ENCODE measurements at regions not wholly inside any gene's neighbourhood (a gene's known extent, or its start where the extent isn't known, plus 50 kb on each side); places are given as distances from the start of the nearest gene placed in this dataset.

GRCh38 chr9:20078246-20078645, 289.4 kb upstream of the SLC24A2 start:
- DNase-seq (no peak), ATAC-seq (ENCODE audit: low read depth) (no peak)
- Histone ChIP-seq H3K79me2 (ENCODE audit: control insufficient read depth, insufficient read depth, low read length) (no peaks in the 10 kb centered on the region), H3K9ac (ENCODE audit: low read length) (no peak overlapping the region), H3K4me3 (ENCODE audit: control extremely low read depth in 1 of 5, extremely low read depth in 1 of 5, insufficient read depth in 1 of 5, low read depth in 2 of 5, low read length in 4 of 5) (no peak overlapping the region), H3K36me3 (replicated peaks in 1 of 2; ENCODE audit: control extremely low read depth in 1 of 2, control insufficient read depth in 1 of 2, extremely low read depth in 1 of 2, insufficient read depth in 2 of 2, low read length in 1 of 2) (no peaks in the 10 kb centered on the region), H2AFZ (ENCODE audit: insufficient read depth, low read depth, low read length, poor library complexity, severe bottlenecking) (no peak overlapping the region), H4K20me1 (ENCODE audit: control insufficient read depth, insufficient read depth, low read length, poor library complexity, severe bottlenecking) (no peaks in the 10 kb centered on the region), H3K4me1 (ENCODE audit: control insufficient read depth in 2 of 2, insufficient read depth in 2 of 2, low read length in 2 of 2) (no peaks in the 10 kb centered on the region), H3K4me2 (replicated peaks; ENCODE audit: low read depth, low read length, poor library complexity, severe bottlenecking) (no peak overlapping the region), H3K27ac (ENCODE audit: low read length in 2 of 2) (no peak overlapping the region), H3K27me3 (replicated peaks in 1 of 4; ENCODE audit: control extremely low read depth in 1 of 4, control insufficient read depth in 3 of 4, insufficient read depth in 4 of 4, low read length in 3 of 4) (no peaks in the 10 kb centered on the region), H3K9me3 (ENCODE audit: control extremely low read depth in 1 of 3, control insufficient read depth in 2 of 3, insufficient read depth in 1 of 3, low read length in 2 of 3) (no peaks in the 10 kb centered on the region)
- Mint-ChIP-seq H3K4me3 (no peak overlapping the region), H3K4me1 (peaks cover 3% of the 10 kb centered on the region), H3K9me3 (ENCODE audit: insufficient read depth) (no peaks in the 10 kb centered on the region), H3K27me3 (no peaks in the 10 kb centered on the region), H3K27ac (no peak overlapping the region)
- POLR2A ChIA-PET: no interaction called here
- CTCF ChIA-PET: no interaction called here
- TF ChIP-seq EZH2 (IDR thresholded peaks at IDR 0.05; ENCODE audit: borderline replicate concordance, insufficient read depth, low read depth, low read length, poor library complexity, severe bottlenecking) (no peak), CTCF (IDR thresholded peaks at IDR 0.05) (no peak)
- intact Hi-C loops (cut with micrococcal nuclease): no loop called here

GRCh38 chr9:20074291-20074690, 285.5 kb upstream of the SLC24A2 start:
- Histone ChIP-seq H2AFZ (ENCODE audit: insufficient read depth, low read depth, low read length, poor library complexity, severe bottlenecking) (no peak overlapping the region), H3K79me2 (ENCODE audit: control insufficient read depth, insufficient read depth, low read length) (no peaks in the 10 kb centered on the region), H3K36me3 (replicated peaks in 1 of 2; ENCODE audit: control extremely low read depth in 1 of 2, control insufficient read depth in 1 of 2, extremely low read depth in 1 of 2, insufficient read depth in 2 of 2, low read length in 1 of 2) (no peaks in the 10 kb centered on the region), H3K9ac (ENCODE audit: low read length) (no peak overlapping the region), H3K27me3 (replicated peaks in 1 of 4; ENCODE audit: control extremely low read depth in 1 of 4, control insufficient read depth in 3 of 4, insufficient read depth in 4 of 4, low read length in 3 of 4) (no peaks in the 10 kb centered on the region), H3K27ac (ENCODE audit: low read length in 2 of 2) (no peak overlapping the region), H3K9me3 (ENCODE audit: control extremely low read depth in 1 of 3, control insufficient read depth in 2 of 3, insufficient read depth in 1 of 3, low read length in 2 of 3) (no peaks in the 10 kb centered on the region), H3K4me3 (ENCODE audit: control extremely low read depth in 1 of 5, extremely low read depth in 1 of 5, insufficient read depth in 1 of 5, low read depth in 2 of 5, low read length in 4 of 5) (no peak overlapping the region), H4K20me1 (ENCODE audit: control insufficient read depth, insufficient read depth, low read length, poor library complexity, severe bottlenecking) (no peaks in the 10 kb centered on the region), H3K4me1 (ENCODE audit: control insufficient read depth in 2 of 2, insufficient read depth in 2 of 2, low read length in 2 of 2) (no peaks in the 10 kb centered on the region), H3K4me2 (replicated peaks; ENCODE audit: low read depth, low read length, poor library complexity, severe bottlenecking) (no peak overlapping the region)
- H3K9me3 Mint-ChIP-seq (ENCODE audit: insufficient read depth): no peaks in the 10 kb centered on the region
- no peaks in the 10 kb centered on the region for H3K27me3 Mint-ChIP-seq
- H3K27ac Mint-ChIP-seq: no peak overlapping the region
- no peak for DNase-seq
- ATAC-seq (ENCODE audit: low read depth): no peak
- TF ChIP-seq EZH2 (IDR thresholded peaks at IDR 0.05; ENCODE audit: borderline replicate concordance, insufficient read depth, low read depth, low read length, poor library complexity, severe bottlenecking): no peak
- no peak for TF ChIP-seq CTCF (IDR thresholded peaks at IDR 0.05)
- no peaks in the 10 kb centered on the region for H3K4me1 Mint-ChIP-seq
- H3K4me3 Mint-ChIP-seq: no peak overlapping the region
- POLR2A ChIA-PET: no interaction called here
- intact Hi-C loops (cut with micrococcal nuclease): no loop called here
- no CpG with 5 or more reads among the region's 1 CpG for WGBS (ENCODE audit: insufficient coverage)
- CTCF ChIA-PET: interaction anchor here (0.6 kb wide), 1 partner anchor 16 kb away, joined by 3 read pairs; no protein-coding TSS in a partner anchor

All from B cell (primary cell).